ENCODE measurements at regions not wholly inside any gene's neighbourhood (a gene's known extent, or its start where the extent isn't known, plus 50 kb on each side); places are given as distances from the start of the nearest gene placed in this dataset.

- no peaks in the 10 kb centered on the region for H3K9me3 ChIP-seq (ENCODE audit: control extremely low read depth in 1 of 5, control insufficient read depth in 4 of 5, insufficient read depth in 2 of 5, low read depth in 1 of 5, low read length in 4 of 5)
- 65% methylated on average over 12 of the region's 13 CpGs for WGBS (ENCODE audit: insufficient coverage)
These were observed 114.8 kb downstream of the FGF18 start for GRCh38 chr5:171534043-171534895.

GRCh38 chr5:171535162-171535561 is 115.7 kb downstream of the FGF18 start:
- ChIA-PET CTCF (interaction anchor here (1.2 kb wide), 1 partner anchor 20 kb away, joined by 3 read pairs; no protein-coding TSS in a partner anchor), POLR2A (no interaction called here)
- WGBS (ENCODE audit: insufficient coverage) = no CpG with 5 or more reads among the region's 1 CpG
- DNase-seq = no peak
- Histone ChIP-seq H3K27ac (ENCODE audit: insufficient read depth in 1 of 2, low read depth in 1 of 2, low read length in 2 of 2, poor library complexity in 1 of 2, severe bottlenecking in 2 of 2) (no peak overlapping the region), H3K4me1 (ENCODE audit: control extremely low read depth in 1 of 4, control insufficient read depth in 4 of 4, insufficient read depth in 4 of 4, low read length in 3 of 4) (no peaks in the 10 kb centered on the region), H3K27me3 (replicated peaks in 2 of 5; ENCODE audit: control insufficient read depth in 4 of 5, insufficient read depth in 5 of 5, low read length in 4 of 5) (no peaks in the 10 kb centered on the region), H3K4me3 (ENCODE audit: control insufficient read depth in 1 of 7, extremely low read depth in 1 of 7, insufficient read depth in 4 of 7, low read depth in 2 of 7, low read length in 6 of 7) (no peak overlapping the region), H3K36me3 (ENCODE audit: control insufficient read depth in 4 of 4, insufficient read depth in 4 of 4, low read length in 3 of 4) (no peaks in the 10 kb centered on the region), H3K9me3 (ENCODE audit: control extremely low read depth in 1 of 5, control insufficient read depth in 4 of 5, insufficient read depth in 2 of 5, low read depth in 1 of 5, low read length in 4 of 5) (no peaks in the 10 kb centered on the region)

More at GRCh38 chr5:171534043-171534895, 114.8 kb downstream of the FGF18 start:
- Histone ChIP-seq H3K27ac (ENCODE audit: insufficient read depth in 1 of 2, low read depth in 1 of 2, low read length in 2 of 2, poor library complexity in 1 of 2, severe bottlenecking in 2 of 2) (no peak overlapping the region), H3K4me3 (ENCODE audit: control insufficient read depth in 1 of 7, extremely low read depth in 1 of 7, insufficient read depth in 4 of 7, low read depth in 2 of 7, low read length in 6 of 7) (no peak overlapping the region), H3K27me3 (replicated peaks in 2 of 5; ENCODE audit: control insufficient read depth in 4 of 5, insufficient read depth in 5 of 5, low read length in 4 of 5) (no peaks in the 10 kb centered on the region), H3K4me1 (ENCODE audit: control extremely low read depth in 1 of 4, control insufficient read depth in 4 of 4, insufficient read depth in 4 of 4, low read length in 3 of 4) (no peaks in the 10 kb centered on the region), H3K36me3 (ENCODE audit: control insufficient read depth in 4 of 4, insufficient read depth in 4 of 4, low read length in 3 of 4) (no peaks in the 10 kb centered on the region)
- no peak for DNase-seq
- CTCF ChIA-PET = no interaction called here
- POLR2A ChIA-PET = no interaction called here

- no peaks in the 10 kb centered on the region for H3K4me1 ChIP-seq (ENCODE audit: control extremely low read depth in 1 of 4, control insufficient read depth in 4 of 4, insufficient read depth in 4 of 4, low read length in 3 of 4)
- H3K4me3 ChIP-seq (ENCODE audit: control insufficient read depth in 1 of 7, extremely low read depth in 1 of 7, insufficient read depth in 4 of 7, low read depth in 2 of 7, low read length in 6 of 7) = no peak overlapping the region
- H3K9me3 ChIP-seq (ENCODE audit: control extremely low read depth in 1 of 5, control insufficient read depth in 4 of 5, insufficient read depth in 2 of 5, low read depth in 1 of 5, low read length in 4 of 5) = no peaks in the 10 kb centered on the region
- no peak overlapping the region for H3K27ac ChIP-seq (ENCODE audit: insufficient read depth in 1 of 2, low read depth in 1 of 2, low read length in 2 of 2, poor library complexity in 1 of 2, severe bottlenecking in 2 of 2)
- POLR2A ChIA-PET = no interaction called here
- H3K27me3 ChIP-seq (replicated peaks in 2 of 5; ENCODE audit: control insufficient read depth in 4 of 5, insufficient read depth in 5 of 5, low read length in 4 of 5) = peaks cover 0 to 2% (median 0%) of the 10 kb centered on the region in 5 experiments
- WGBS (ENCODE audit: insufficient coverage) = 89% methylated on average over 7 of the region's 9 CpGs
- CTCF ChIA-PET = interaction anchor here (1.1 to 1.2 kb wide), 2 partner anchors 12 to 21 kb away, joined by 3 read pairs; no protein-coding TSS in a partner anchor
- no peaks in the 10 kb centered on the region for H3K36me3 ChIP-seq (ENCODE audit: control insufficient read depth in 4 of 4, insufficient read depth in 4 of 4, low read length in 3 of 4)
- DNase-seq = no peak
These were observed 117.8 kb downstream of the FGF18 start for GRCh38 chr5:171537070-171537849.

GRCh38 chr5:171537923-171538537 is 118.6 kb downstream of the FGF18 start:
- Histone ChIP-seq H3K27me3 (replicated peaks in 2 of 5; ENCODE audit: control insufficient read depth in 4 of 5, insufficient read depth in 5 of 5, low read length in 4 of 5) (peaks cover 0 to 2% (median 0%) of the 10 kb centered on the region in 5 experiments), H3K36me3 (ENCODE audit: control insufficient read depth in 4 of 4, insufficient read depth in 4 of 4, low read length in 3 of 4) (no peaks in the 10 kb centered on the region), H3K4me3 (ENCODE audit: control insufficient read depth in 1 of 7, extremely low read depth in 1 of 7, insufficient read depth in 4 of 7, low read depth in 2 of 7, low read length in 6 of 7) (no peak overlapping the region), H3K9me3 (ENCODE audit: control extremely low read depth in 1 of 5, control insufficient read depth in 4 of 5, insufficient read depth in 2 of 5, low read depth in 1 of 5, low read length in 4 of 5) (no peaks in the 10 kb centered on the region), H3K27ac (ENCODE audit: insufficient read depth in 1 of 2, low read depth in 1 of 2, low read length in 2 of 2, poor library complexity in 1 of 2, severe bottlenecking in 2 of 2) (no peak overlapping the region), H3K4me1 (ENCODE audit: control extremely low read depth in 1 of 4, control insufficient read depth in 4 of 4, insufficient read depth in 4 of 4, low read length in 3 of 4) (no peaks in the 10 kb centered on the region)
- 100% methylated on average over 2 of the region's 3 CpGs for WGBS (ENCODE audit: insufficient coverage)
- DNase-seq = no peak
- POLR2A ChIA-PET = no interaction called here
- CTCF ChIA-PET = no interaction called here

GRCh38 chr5:171538681-171539080 is 119.2 kb downstream of the FGF18 start:
- Histone ChIP-seq H3K9me3 (ENCODE audit: control extremely low read depth in 1 of 5, control insufficient read depth in 4 of 5, insufficient read depth in 2 of 5, low read depth in 1 of 5, low read length in 4 of 5) (no peaks in the 10 kb centered on the region), H3K4me1 (ENCODE audit: control extremely low read depth in 1 of 4, control insufficient read depth in 4 of 4, insufficient read depth in 4 of 4, low read length in 3 of 4) (no peaks in the 10 kb centered on the region), H3K36me3 (ENCODE audit: control insufficient read depth in 4 of 4, insufficient read depth in 4 of 4, low read length in 3 of 4) (no peaks in the 10 kb centered on the region), H3K27me3 (replicated peaks in 2 of 5; ENCODE audit: control insufficient read depth in 4 of 5, insufficient read depth in 5 of 5, low read length in 4 of 5) (peaks cover 0 to 5% (median 0%) of the 10 kb centered on the region in 5 experiments), H3K4me3 (ENCODE audit: control insufficient read depth in 1 of 7, extremely low read depth in 1 of 7, insufficient read depth in 4 of 7, low read depth in 2 of 7, low read length in 6 of 7) (no peak overlapping the region), H3K27ac (ENCODE audit: insufficient read depth in 1 of 2, low read depth in 1 of 2, low read length in 2 of 2, poor library complexity in 1 of 2, severe bottlenecking in 2 of 2) (no peak overlapping the region)
- CTCF ChIA-PET = no interaction called here
- WGBS (ENCODE audit: insufficient coverage) = 87% methylated on average over 4 of the region's 4 CpGs
- DNase-seq = no peak
- POLR2A ChIA-PET = no interaction called here

- POLR2A ChIA-PET = no interaction called here
- CTCF ChIA-PET = interaction anchor here (1.6 kb wide), 1 partner anchor 19 kb away, joined by 5 read pairs; no protein-coding TSS in a partner anchor
- H3K27me3 ChIP-seq (replicated peaks in 2 of 5; ENCODE audit: control insufficient read depth in 4 of 5, insufficient read depth in 5 of 5, low read length in 4 of 5) = peaks cover 0 to 5% (median 0%) of the 10 kb centered on the region in 5 experiments
- H3K4me1 ChIP-seq (ENCODE audit: control extremely low read depth in 1 of 4, control insufficient read depth in 4 of 4, insufficient read depth in 4 of 4, low read length in 3 of 4) = no peaks in the 10 kb centered on the region
- no peaks in the 10 kb centered on the region for H3K9me3 ChIP-seq (ENCODE audit: control extremely low read depth in 1 of 5, control insufficient read depth in 4 of 5, insufficient read depth in 2 of 5, low read depth in 1 of 5, low read length in 4 of 5)
- no peak overlapping the region for H3K4me3 ChIP-seq (ENCODE audit: control insufficient read depth in 1 of 7, extremely low read depth in 1 of 7, insufficient read depth in 4 of 7, low read depth in 2 of 7, low read length in 6 of 7)
- no peaks in the 10 kb centered on the region for H3K36me3 ChIP-seq (ENCODE audit: control insufficient read depth in 4 of 4, insufficient read depth in 4 of 4, low read length in 3 of 4)
- no peak overlapping the region for H3K27ac ChIP-seq (ENCODE audit: insufficient read depth in 1 of 2, low read depth in 1 of 2, low read length in 2 of 2, poor library complexity in 1 of 2, severe bottlenecking in 2 of 2)
- no peak for DNase-seq
- 89% methylated on average over 3 of the region's 5 CpGs for WGBS (ENCODE audit: insufficient coverage)
These were observed 121.4 kb downstream of the FGF18 start for GRCh38 chr5:171540865-171541264.
